DND-41 (cell line): ENCODE measurements at regions not wholly inside any gene's neighbourhood (a gene's known extent, or its start where the extent isn't known, plus 50 kb on each side); places are given as distances from the start of the nearest gene placed in this dataset.

ENCODE experiments used
- EZH2 ChIP-seq: IDR thresholded peaks from 3 replicates; pipeline ENCODE4 v1.6.1; 2012; ENCODE audit warnings: borderline replicate concordance, low read depth, mild to moderate bottlenecking, moderate library complexity, low read length, inconsistent platforms; ENCODE audit not compliant: severe bottlenecking
- TF ChIP-seq, protein P1 (sequence below): IDR thresholded peaks from 2 replicates; pipeline ENCODE4 v1.5.1; 2012; ENCODE audit warnings: borderline replicate concordance, low read length, moderate library complexity, mild to moderate bottlenecking; ENCODE audit not compliant: poor library complexity, severe bottlenecking; ENCODE audit errors: extremely low read depth

GRCh38 chr5:130714200-130714599 is 450.9 kb downstream of the HINT1 start:
- TF ChIP-seq, protein P1, sequence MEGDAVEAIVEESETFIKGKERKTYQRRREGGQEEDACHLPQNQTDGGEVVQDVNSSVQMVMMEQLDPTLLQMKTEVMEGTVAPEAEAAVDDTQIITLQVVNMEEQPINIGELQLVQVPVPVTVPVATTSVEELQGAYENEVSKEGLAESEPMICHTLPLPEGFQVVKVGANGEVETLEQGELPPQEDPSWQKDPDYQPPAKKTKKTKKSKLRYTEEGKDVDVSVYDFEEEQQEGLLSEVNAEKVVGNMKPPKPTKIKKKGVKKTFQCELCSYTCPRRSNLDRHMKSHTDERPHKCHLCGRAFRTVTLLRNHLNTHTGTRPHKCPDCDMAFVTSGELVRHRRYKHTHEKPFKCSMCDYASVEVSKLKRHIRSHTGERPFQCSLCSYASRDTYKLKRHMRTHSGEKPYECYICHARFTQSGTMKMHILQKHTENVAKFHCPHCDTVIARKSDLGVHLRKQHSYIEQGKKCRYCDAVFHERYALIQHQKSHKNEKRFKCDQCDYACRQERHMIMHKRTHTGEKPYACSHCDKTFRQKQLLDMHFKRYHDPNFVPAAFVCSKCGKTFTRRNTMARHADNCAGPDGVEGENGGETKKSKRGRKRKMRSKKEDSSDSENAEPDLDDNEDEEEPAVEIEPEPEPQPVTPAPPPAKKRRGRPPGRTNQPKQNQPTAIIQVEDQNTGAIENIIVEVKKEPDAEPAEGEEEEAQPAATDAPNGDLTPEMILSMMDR: no peak
- TF ChIP-seq EZH2: no peak
